Natural killer cell treated with Interleukin-12 subunit alpha and Interleukin-12 subunit beta and Interleukin-15 and Interleukin-18, amount 100 ng/mL, for 72 hours (primary cell): ENCODE measurements at regions not wholly inside any gene's neighbourhood (a gene's known extent, or its start where the extent isn't known, plus 50 kb on each side); places are given as distances from the start of the nearest gene placed in this dataset.
A peak's percentile ranks its signal among the peaks of the same experiment; 100 is the strongest.

Experiments
- ATAC-seq, 2 donors: fragments of 150-1000 bp; cut with Tn5 transposase in 1 of 2; sonication (Bioruptor Pico), chemical (Tn5 transposase) in 1 of 2; 2 replicates each; pipeline ENCODE4 v1.10.0; 2021
- DNase-seq: peaks from one replicate; pipeline ENCODE4 v3.0.0; 2022; ENCODE audit warnings: low spot score
- H3K27ac Mint-ChIP-seq, 2 donors: 1 replicate in 1 of 2; 2 replicates in 1 of 2; pipeline ENCODE4 v1.8.0; 2022; ENCODE audit warnings: mixed read lengths in 2 of 2, mild to moderate bottlenecking in 1 of 2, moderate library complexity in 1 of 2
- H3K27me3 Mint-ChIP-seq, 2 donors: 1 replicate in 1 of 2; 2 replicates in 1 of 2; pipeline ENCODE4 v1.8.0; 2022; ENCODE audit warnings: mixed read lengths in 2 of 2
- H3K36me3 Mint-ChIP-seq: one replicate; pipeline ENCODE4 v1.8.0; 2022; ENCODE audit warnings: mixed read lengths
- H3K4me1 Mint-ChIP-seq, 2 donors: 1 replicate in 1 of 2; 2 replicates in 1 of 2; pipeline ENCODE4 v1.8.0; 2022; ENCODE audit warnings: low read depth in 2 of 2, mixed read lengths in 2 of 2, mild to moderate bottlenecking in 1 of 2
- H3K4me3 Mint-ChIP-seq: one replicate; pipeline ENCODE4 v1.8.0; 2022; ENCODE audit warnings: mixed read lengths
- H3K9me3 Mint-ChIP-seq: 2 replicates; pipeline ENCODE4 v1.8.0; 2022; ENCODE audit warnings: mixed read lengths

- H3K9me3 Mint-ChIP-seq: no peaks in the 10 kb centered on the region
- H3K27me3 Mint-ChIP-seq: peaks cover 2% of the 10 kb centered on the region in 2 donors
- no peak for DNase-seq
- no peak overlapping the region for H3K27ac Mint-ChIP-seq
- H3K36me3 Mint-ChIP-seq: no peaks in the 10 kb centered on the region
- no peak for ATAC-seq
- peaks cover 3% of the 10 kb centered on the region in 2 donors for H3K4me1 Mint-ChIP-seq
- H3K4me3 Mint-ChIP-seq: no peak overlapping the region
Measured at GRCh38 chr2:203789618-203790017, 78.0 kb upstream of the CTLA4 start.

GRCh38 chr2:203790134-203790852 is 77.3 kb upstream of the CTLA4 start:
- Mint-ChIP-seq H3K36me3 (no peaks in the 10 kb centered on the region), H3K4me3 (no peak overlapping the region), H3K9me3 (no peaks in the 10 kb centered on the region), H3K27me3 (peaks cover 0 to 8% of the 10 kb centered on the region in 2 donors), H3K27ac (no peak overlapping the region), H3K4me1 (no peaks in the 10 kb centered on the region)
- no peak for DNase-seq
- no peak for ATAC-seq

- DNase-seq (no peak), ATAC-seq (no peak)
- Mint-ChIP-seq H3K36me3 (peaks cover 8% of the 10 kb centered on the region), H3K9me3 (peaks cover 2% of the 10 kb centered on the region), H3K4me1 (peaks cover 0 to 16% of the 10 kb centered on the region in 2 donors), H3K27me3 (peaks cover 4 to 17% of the 10 kb centered on the region in 2 donors), H3K27ac (no peak overlapping the region), H3K4me3 (no peak overlapping the region)
Measured at GRCh38 chr2:203796248-203797010, 71.1 kb upstream of the CTLA4 start.

GRCh38 chr2:203797276-203797675 is 70.3 kb upstream of the CTLA4 start:
- no peak for DNase-seq
- Mint-ChIP-seq H3K9me3 (peaks cover 2% of the 10 kb centered on the region), H3K4me3 (no peak overlapping the region), H3K36me3 (peaks cover 9% of the 10 kb centered on the region), H3K27ac (no peak overlapping the region), H3K4me1 (peaks cover 1 to 18% of the 10 kb centered on the region in 2 donors), H3K27me3 (peaks cover 4 to 17% of the 10 kb centered on the region in 2 donors)
- no peak for ATAC-seq

- peaks cover 5 to 22% of the 10 kb centered on the region in 2 donors for H3K4me1 Mint-ChIP-seq
- ATAC-seq: no peak
- peaks cover 4 to 17% of the 10 kb centered on the region in 2 donors for H3K27me3 Mint-ChIP-seq
- H3K9me3 Mint-ChIP-seq: peaks cover 2% of the 10 kb centered on the region
- H3K4me3 Mint-ChIP-seq: no peak overlapping the region
- no peak overlapping the region for H3K27ac Mint-ChIP-seq
- DNase-seq: no peak
- peaks cover 9% of the 10 kb centered on the region for H3K36me3 Mint-ChIP-seq
Measured at GRCh38 chr2:203797712-203798111, 69.9 kb upstream of the CTLA4 start.

- H3K4me1 Mint-ChIP-seq: peaks cover 13 to 30% of the 10 kb centered on the region in 2 donors
- peaks cover 7 to 17% of the 10 kb centered on the region in 2 donors for H3K27me3 Mint-ChIP-seq
- peaks cover 9% of the 10 kb centered on the region for H3K36me3 Mint-ChIP-seq
- ATAC-seq (no peak), DNase-seq (no peak)
- H3K27ac Mint-ChIP-seq: no peak overlapping the region
- H3K4me3 Mint-ChIP-seq: no peak overlapping the region
- peaks cover 2% of the 10 kb centered on the region for H3K9me3 Mint-ChIP-seq
Measured at GRCh38 chr2:203798296-203799087, 69.1 kb upstream of the CTLA4 start.

- Mint-ChIP-seq H3K36me3 (peaks cover 13% of the 10 kb centered on the region), H3K4me3 (no peak overlapping the region), H3K27me3 (peaks cover 11 to 12% of the 10 kb centered on the region in 2 donors), H3K4me1 (peaks cover 26 to 44% of the 10 kb centered on the region in 2 donors), H3K9me3 (peaks cover 2% of the 10 kb centered on the region), H3K27ac (no peak overlapping the region)
- ATAC-seq: no peak
- no peak for DNase-seq
Measured at GRCh38 chr2:203799908-203800307, 67.7 kb upstream of the CTLA4 start.

- ATAC-seq: no peak
- Mint-ChIP-seq H3K4me3 (no peak overlapping the region), H3K27ac (no peak overlapping the region), H3K4me1 (peaks cover 29 to 49% of the 10 kb centered on the region in 2 donors), H3K36me3 (peaks cover 13% of the 10 kb centered on the region), H3K27me3 (peaks cover 9 to 11% of the 10 kb centered on the region in 2 donors), H3K9me3 (peaks cover 2% of the 10 kb centered on the region)
- no peak for DNase-seq
Measured at GRCh38 chr2:203800783-203801182, 66.8 kb upstream of the CTLA4 start.

- peak; percentile 80 to 89 for ATAC-seq
- Mint-ChIP-seq H3K9me3 (peaks cover 2% of the 10 kb centered on the region), H3K4me3 (peak overlapping the region; percentile 76), H3K4me1 (peaks cover 34 to 57% of the 10 kb centered on the region in 2 donors), H3K27me3 (peaks cover 9 to 14% of the 10 kb centered on the region in 2 donors), H3K36me3 (peaks cover 19% of the 10 kb centered on the region), H3K27ac (peak overlapping the region; percentile 68 to 69)
- no peak for DNase-seq
Measured at GRCh38 chr2:203802342-203803052, 65.1 kb upstream of the CTLA4 start.

- peaks cover 19% of the 10 kb centered on the region for H3K36me3 Mint-ChIP-seq
- H3K27me3 Mint-ChIP-seq: peaks cover 9 to 14% of the 10 kb centered on the region in 2 donors
- H3K9me3 Mint-ChIP-seq: peaks cover 2% of the 10 kb centered on the region
- no peak for DNase-seq
- ATAC-seq: peak in 1 of 2 donors; percentile 2
- H3K27ac Mint-ChIP-seq: peak overlapping the region; percentile 68 to 69
- peak overlapping the region; percentile 76 for H3K4me3 Mint-ChIP-seq
- peaks cover 34 to 57% of the 10 kb centered on the region in 2 donors for H3K4me1 Mint-ChIP-seq
Measured at GRCh38 chr2:203803053-203803429, 64.5 kb upstream of the CTLA4 start.

- peaks cover 19% of the 10 kb centered on the region for H3K36me3 Mint-ChIP-seq
- H3K4me3 Mint-ChIP-seq: peak overlapping the region; percentile 76
- ATAC-seq (peak; percentile 69 to 81), DNase-seq (peak; percentile 74)
- H3K9me3 Mint-ChIP-seq: peaks cover 2% of the 10 kb centered on the region
- peak overlapping the region; percentile 68 to 69 for H3K27ac Mint-ChIP-seq
- H3K4me1 Mint-ChIP-seq: peaks cover 37 to 61% of the 10 kb centered on the region in 2 donors
- H3K27me3 Mint-ChIP-seq: peaks cover 9 to 16% of the 10 kb centered on the region in 2 donors
Measured at GRCh38 chr2:203804070-203804469, 63.5 kb upstream of the CTLA4 start.

- H3K36me3 Mint-ChIP-seq: peaks cover 19% of the 10 kb centered on the region
- peaks cover 2% of the 10 kb centered on the region for H3K9me3 Mint-ChIP-seq
- H3K4me1 Mint-ChIP-seq: peaks cover 44 to 63% of the 10 kb centered on the region in 2 donors
- peaks cover 9 to 16% of the 10 kb centered on the region in 2 donors for H3K27me3 Mint-ChIP-seq
- H3K4me3 Mint-ChIP-seq: peak overlapping the region; percentile 76
- ATAC-seq (no peak), DNase-seq (no peak)
- H3K27ac Mint-ChIP-seq: peak overlapping the region; percentile 68 to 69
Measured at GRCh38 chr2:203804764-203805485, 62.6 kb upstream of the CTLA4 start.
